ENCODE measurements at regions not wholly inside any gene's neighbourhood (a gene's known extent, or its start where the extent isn't known, plus 50 kb on each side); places are given as distances from the start of the nearest gene placed in this dataset.

DNA sequence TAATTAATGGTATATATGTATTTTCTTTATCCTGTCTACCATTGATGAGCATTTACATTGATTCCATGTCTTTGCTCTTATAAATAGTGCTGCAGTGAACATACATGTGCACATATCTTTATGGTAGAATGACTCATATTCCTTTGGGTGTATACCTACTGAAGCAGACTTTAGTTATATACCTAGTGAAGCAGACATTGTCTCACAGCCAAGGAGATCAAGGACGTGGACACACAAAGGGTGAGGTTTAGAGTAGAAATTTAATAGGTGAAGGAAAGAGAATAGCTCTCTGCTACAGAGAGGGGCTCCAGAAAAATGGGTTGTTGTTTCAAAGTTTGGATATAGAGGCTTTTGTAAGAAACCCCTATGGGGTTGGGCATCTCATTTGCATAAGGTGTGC, 700.3 kb downstream of the CDH11 start:
- DNase-seq (ENCODE audit: low read depth, low spot score) (no peak), ATAC-seq (no peak)
- Histone ChIP-seq H3K9me3 (ENCODE audit: control insufficient read depth, insufficient read depth, low read depth, low read length) (no peaks in the 10 kb centered on the region), H3K27ac (ENCODE audit: low read length) (no peak overlapping the region), H3K4me1 (ENCODE audit: control insufficient read depth, insufficient read depth, low read length) (no peaks in the 10 kb centered on the region), H3K36me3 (ENCODE audit: control insufficient read depth, insufficient read depth, low read length) (no peaks in the 10 kb centered on the region), H3K27me3 (ENCODE audit: control insufficient read depth, insufficient read depth, low read length) (no peaks in the 10 kb centered on the region), H3K4me3 (ENCODE audit: low read depth in 2 of 2, low read length in 2 of 2) (no peak overlapping the region)
- ChIA-PET POLR2A (no interaction called here), CTCF (no interaction called here)
- in situ Hi-C loops (cut with HindIII; ENCODE audit: low pct_unique_long_range_greater_than_20kb, low sequenced_read_pairs) (no loop called here), intact Hi-C loops (cut with micrococcal nuclease; ENCODE audit: unreplicated experiment) (no loop called here)
- BruUV-seq (replicated peaks): no TSS peak
- no peak for TF ChIP-seq SIN3A (IDR thresholded peaks at IDR 0.05; ENCODE audit: borderline replicate concordance, insufficient read depth, low read depth, low read length)
- TF ChIP-seq TCF7L2 (IDR thresholded peaks at IDR 0.05; ENCODE audit: low read depth, low read length): no peak
- TF ChIP-seq REST (IDR thresholded peaks at IDR 0.05; ENCODE audit: insufficient read depth in 1 of 2, low read depth in 2 of 2, low read length in 1 of 2): no peak
- TF ChIP-seq POLR2AphosphoS5 (IDR thresholded peaks at IDR 0.05; ENCODE audit: low read depth, low read length): no peak
- TF ChIP-seq CTCF (IDR thresholded peaks at IDR 0.05): no peak

- ChIA-PET CTCF (no interaction called here), POLR2A (no interaction called here)
- Histone ChIP-seq H3K27me3 (ENCODE audit: control insufficient read depth, insufficient read depth, low read length) (no peaks in the 10 kb centered on the region), H3K9me3 (ENCODE audit: control insufficient read depth, insufficient read depth, low read depth, low read length) (no peaks in the 10 kb centered on the region), H3K4me3 (ENCODE audit: low read depth in 2 of 2, low read length in 2 of 2) (no peak overlapping the region), H3K36me3 (ENCODE audit: control insufficient read depth, insufficient read depth, low read length) (no peaks in the 10 kb centered on the region), H3K27ac (ENCODE audit: low read length) (no peak overlapping the region), H3K4me1 (ENCODE audit: control insufficient read depth, insufficient read depth, low read length) (no peaks in the 10 kb centered on the region)
- intact Hi-C loops (cut with micrococcal nuclease; ENCODE audit: unreplicated experiment): no loop called here
- in situ Hi-C loops (cut with HindIII; ENCODE audit: low pct_unique_long_range_greater_than_20kb, low sequenced_read_pairs): no loop called here
- DNase-seq (ENCODE audit: low read depth, low spot score) (no peak), ATAC-seq (no peak)
- TF ChIP-seq SIN3A (IDR thresholded peaks at IDR 0.05; ENCODE audit: borderline replicate concordance, insufficient read depth, low read depth, low read length): no peak
- no peak for TF ChIP-seq POLR2AphosphoS5 (IDR thresholded peaks at IDR 0.05; ENCODE audit: low read depth, low read length)
- no peak for TF ChIP-seq CTCF (IDR thresholded peaks at IDR 0.05)
- no peak for TF ChIP-seq TCF7L2 (IDR thresholded peaks at IDR 0.05; ENCODE audit: low read depth, low read length)
- no peak for TF ChIP-seq REST (IDR thresholded peaks at IDR 0.05; ENCODE audit: insufficient read depth in 1 of 2, low read depth in 2 of 2, low read length in 1 of 2)
- BruUV-seq (replicated peaks): no TSS peak
Observed at GRCh38 chr16:64419832-64420231, 702.0 kb downstream of the CDH11 start.
